ENCODE measurements at regions not wholly inside any gene's neighbourhood (a gene's known extent, or its start where the extent isn't known, plus 50 kb on each side); places are given as distances from the start of the nearest gene placed in this dataset.

DNA sequence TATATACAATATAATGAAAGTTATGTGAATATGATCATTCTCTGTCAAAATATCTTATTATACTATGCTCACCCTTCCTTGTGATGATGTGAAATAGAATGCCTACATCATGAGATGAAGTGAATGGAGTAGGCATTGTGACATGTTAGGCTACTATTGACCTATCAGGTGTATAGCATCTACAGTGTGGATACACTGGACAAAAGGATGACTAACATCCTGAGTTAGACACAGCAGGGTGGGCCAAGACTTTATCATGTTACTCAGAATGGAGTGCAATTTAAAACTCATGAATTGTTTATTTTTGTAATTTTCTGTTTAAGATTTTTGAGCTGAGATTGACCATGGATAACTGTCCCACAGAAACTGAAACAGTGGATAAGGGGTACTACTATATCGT lies 53.4 kb upstream of the NAV3 start:
- no peak for DNase-seq (ENCODE audit: low spot score)

DNA sequence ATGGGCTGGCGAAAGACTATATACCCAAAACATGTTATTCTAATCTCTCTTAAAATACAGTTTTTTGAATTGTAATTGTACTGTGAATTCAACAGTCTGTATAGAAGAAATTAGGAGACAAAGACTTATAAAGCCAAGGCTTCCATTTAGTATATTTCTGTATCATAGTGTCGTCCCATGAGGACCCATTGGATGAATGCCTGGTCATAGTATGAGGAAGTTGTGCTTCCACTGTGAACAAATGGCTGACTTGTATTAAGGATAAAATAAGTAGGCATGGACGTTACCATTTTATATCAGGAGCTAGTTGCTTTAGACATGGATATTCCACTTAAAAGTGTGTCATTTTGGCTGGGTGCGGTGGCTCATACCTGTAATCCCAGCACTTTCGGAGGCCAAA lies 55.9 kb upstream of the NAV3 start:
- no peak for DNase-seq (ENCODE audit: low spot score)

DNA sequence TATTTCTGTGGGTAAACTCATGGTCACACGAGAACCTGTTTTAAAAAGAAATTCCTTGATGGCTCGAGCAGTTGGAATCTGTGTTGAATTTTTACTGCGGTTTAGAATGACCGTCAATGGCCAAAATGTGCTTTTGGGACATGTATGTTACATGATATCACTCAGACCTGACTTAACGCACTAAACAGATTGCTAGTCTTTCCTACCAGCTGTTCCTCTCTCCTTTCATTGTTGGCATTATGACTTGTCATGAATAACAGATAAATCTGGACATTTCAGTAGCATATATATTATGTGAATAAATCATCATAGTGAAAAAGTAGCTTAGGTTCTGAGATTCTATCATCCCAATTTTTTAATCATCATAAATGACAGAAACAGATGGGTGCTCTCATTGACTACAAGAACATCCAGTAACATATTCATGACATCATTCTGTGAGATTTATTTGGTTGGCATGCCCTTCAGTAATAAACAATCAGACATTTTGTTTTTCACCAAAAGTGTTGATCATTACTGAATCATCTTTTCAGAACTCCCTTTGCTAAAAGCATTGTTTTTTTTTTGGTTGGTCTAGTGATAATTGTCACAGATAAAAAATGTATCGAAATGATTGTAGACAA lies 57.9 kb upstream of the NAV3 start:
- no peak for DNase-seq (ENCODE audit: low spot score)

DNA sequence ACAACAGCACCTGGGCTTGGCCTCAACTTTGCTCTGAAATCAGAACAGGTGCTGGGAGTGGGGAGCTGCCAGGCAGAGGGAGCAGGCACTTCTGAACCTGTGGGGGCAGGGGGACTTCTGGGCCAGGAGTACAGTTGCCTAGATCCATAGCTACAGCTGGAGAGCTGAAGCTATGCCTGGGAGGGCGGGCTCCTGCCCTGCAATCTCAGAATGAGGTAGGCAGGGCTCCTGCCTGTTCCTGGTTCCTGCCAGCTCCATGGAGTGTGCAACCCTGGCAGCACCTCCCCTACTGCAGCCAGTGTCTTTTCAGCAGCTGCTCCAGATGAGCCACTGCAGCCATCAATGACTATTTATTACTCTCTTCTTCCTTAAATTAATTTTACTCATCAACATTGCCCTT lies 62.1 kb upstream of the NAV3 start:
- no peak for DNase-seq (ENCODE audit: low spot score)

DNA sequence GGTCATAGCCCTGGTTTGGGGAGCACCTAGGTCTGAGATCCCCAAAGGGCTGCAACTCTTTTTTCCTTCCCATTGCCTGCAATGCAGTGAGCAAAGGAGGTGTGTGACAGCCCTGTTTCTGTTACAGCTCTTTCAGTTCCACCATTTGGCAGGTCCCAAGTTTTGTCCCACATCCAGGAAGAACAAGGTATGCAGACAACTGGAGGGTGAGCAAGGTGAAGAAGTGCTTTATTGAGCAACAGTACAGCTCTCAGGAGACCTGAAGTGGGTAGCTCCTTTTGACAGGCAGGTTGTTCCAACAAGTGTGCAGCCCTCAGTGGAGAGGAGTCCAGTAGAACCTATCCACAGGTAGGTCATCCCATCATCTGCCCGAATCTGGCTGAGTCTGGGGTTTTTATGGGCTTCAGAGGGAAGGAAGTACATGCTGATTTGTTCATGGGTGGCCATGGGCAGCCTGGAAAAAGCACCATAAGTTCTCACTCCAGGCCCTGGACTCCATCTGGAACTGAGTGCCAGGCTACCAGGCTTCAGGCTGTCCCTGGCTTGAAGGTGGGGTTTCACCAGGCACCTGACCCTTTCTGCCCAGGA lies 62.8 kb upstream of the NAV3 start:
- DNase-seq (ENCODE audit: low spot score), result no peak

DNA sequence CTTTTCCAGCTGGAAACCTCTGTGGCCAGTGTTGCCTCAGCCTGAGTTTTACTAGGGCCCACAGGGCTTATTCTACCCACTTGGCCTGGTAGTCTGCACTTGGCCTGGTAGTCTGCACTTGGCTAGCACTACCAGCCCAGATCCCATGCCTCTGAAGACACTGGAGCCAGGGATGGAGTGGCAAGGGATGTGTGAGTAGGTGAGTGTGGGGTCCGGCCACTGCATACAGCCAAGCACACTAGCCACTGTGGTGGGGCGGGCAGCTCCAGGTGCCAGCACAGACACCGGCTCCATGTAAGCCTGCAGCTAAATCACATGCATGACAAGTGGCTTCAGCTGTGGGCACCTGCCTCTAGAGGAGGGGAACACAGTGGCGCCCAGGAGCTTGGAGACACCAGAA lies 63.4 kb upstream of the NAV3 start:
- DNase-seq (ENCODE audit: low spot score), result no peak

DNA sequence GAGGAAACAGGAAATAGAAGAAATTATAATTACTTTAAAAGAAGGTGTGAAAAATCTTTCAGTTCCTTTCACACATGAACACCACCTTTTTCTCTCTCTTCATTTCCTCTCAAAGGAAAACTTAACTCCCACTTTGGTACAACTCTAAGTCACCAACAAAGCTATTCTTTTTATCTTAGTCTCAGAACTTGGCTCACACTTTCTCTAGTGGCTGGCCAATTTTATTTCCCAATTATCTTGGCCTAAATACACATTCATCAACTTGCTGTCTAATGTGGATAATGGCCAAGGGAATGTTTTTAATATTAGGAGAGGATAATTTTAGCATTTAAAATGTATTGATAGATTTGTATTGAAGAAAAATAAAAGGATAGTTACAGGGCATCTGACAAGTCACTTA lies 64.5 kb upstream of the NAV3 start:
- no peak for DNase-seq (ENCODE audit: low spot score)

DNA sequence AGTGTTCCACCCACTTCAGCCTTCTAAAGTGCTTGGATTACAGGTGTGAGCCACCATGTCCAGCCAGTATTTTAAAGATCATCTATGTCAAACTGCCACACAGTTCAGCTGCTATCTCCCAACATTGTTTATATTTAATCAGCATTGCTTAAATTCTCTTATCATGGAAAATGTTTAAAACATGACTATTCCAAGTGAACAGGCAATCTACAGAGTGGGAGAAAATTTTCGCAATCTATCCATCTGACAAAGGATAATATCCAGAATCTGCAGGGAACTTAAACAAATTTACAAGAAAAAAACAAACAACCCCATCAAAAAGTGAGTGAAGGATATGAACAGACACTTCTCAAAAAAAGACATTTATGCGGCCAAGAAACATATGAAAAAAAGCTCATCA lies 69.4 kb upstream of the NAV3 start:
- DNase-seq (ENCODE audit: low spot score), result no peak

DNA sequence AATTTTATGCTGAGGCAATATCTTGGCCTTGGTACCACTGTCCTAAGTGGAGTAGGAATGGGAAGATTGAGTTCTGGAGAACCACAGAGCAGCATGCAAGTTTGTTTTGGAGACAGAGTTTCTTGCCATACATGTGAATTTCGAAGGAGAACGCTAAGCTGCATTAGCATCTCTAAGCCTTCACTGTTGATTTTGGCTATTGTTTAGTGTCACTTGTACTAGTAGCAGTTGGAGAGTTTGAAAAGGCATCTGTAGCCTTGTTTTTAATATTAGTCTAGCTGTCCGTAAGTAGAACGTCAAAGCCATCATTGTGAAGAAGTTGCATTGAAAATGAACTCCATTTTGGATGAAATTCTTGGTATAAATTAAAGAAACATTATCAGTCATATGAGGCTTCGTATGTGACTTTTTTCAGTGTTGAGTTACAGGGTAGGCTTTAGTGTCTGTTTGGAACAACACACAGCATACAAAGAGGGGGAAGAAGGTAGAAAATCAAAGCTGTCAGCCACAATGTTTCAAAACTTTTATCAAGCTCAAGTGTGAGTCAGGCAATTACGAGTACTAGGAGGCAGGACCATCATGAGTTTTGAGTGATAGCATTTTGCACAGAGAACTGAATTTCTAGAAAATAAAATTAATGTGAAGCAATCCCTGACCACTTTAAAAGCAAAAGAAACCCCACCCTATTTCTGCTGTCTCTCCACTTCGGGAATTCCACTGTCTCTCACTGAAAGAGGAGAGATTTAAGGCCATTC lies 70.2 kb upstream of the NAV3 start:
- DNase-seq (ENCODE audit: low spot score), result no peak

DNA sequence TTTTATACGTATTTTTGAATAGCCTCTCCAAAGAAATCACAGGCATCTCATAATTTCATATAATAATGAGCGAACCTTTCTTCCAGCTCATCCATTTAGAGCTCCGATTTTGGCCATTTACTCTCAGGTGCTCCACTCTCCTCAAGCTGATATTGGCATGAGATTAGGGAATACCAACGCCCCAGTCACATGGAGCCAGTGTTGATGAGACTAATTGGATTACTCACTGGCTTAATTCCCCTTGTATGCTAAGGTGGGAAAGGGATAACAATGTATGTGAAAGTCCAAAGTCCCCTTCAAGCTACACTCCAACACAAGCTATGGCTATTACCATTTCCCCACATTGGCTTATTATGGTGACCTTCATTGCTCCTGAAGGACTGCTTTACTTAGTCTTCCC lies 76.6 kb upstream of the NAV3 start:
- DNase-seq (ENCODE audit: low spot score), result no peak

DNA sequence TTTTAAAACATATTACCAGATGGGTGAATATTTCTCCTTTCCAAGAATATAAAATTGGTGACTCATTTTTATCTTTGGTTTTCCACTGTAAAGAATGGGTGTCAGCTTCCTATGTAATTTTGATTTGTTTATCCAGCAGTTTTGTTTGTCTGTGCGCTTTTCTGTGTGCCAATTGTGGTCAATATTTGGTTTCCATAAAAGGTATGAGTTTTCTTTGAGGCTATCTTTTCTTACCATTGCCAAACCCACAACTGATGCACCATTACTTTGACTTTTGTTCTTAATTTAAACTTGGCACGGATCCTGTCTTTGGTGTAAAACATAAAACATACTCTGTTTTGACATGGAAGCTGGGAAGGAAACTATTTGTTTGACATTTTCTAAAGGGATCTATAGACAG lies 78.8 kb upstream of the NAV3 start:
- DNase-seq (ENCODE audit: low spot score), result no peak

DNA sequence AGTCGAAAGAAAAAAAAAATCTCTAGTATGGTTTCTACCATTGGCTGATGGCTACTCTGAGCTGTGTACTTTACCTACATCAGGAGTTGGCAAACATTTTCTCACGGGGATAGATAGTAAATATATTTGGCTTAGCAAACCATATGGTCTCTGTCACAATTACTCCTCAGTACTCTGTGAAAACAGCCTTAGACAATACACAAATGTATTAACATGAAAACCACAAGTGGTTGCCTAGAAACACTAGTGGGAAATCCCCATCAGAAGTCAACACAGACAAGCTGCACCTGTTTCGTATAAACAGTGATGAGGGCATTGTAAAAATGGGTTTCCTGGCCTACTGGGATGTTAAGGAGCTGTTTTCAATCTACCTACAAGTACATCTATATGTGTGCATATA lies 84.6 kb upstream of the NAV3 start:
- DNase-seq (ENCODE audit: low spot score), result no peak

DNA sequence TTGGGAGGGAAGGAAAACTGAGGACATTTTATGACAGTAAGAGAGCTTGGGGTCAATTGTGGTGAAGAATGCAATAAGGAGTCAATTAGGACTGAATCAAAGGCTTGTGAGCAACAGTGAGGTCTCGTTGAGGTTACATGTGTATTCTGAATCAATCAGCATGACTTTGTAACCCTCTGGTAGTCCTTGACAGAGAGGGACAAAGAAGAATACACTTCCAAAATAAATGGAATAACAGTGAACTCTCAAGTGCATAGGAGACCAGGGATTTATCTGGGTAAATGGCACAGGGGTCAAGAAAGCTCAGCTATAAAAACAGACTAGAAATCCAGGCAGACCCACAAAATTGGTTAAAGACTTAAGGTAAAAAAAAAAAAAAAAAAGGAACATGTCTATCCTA lies 85.1 kb upstream of the NAV3 start:
- no peak for DNase-seq (ENCODE audit: low spot score)

DNA sequence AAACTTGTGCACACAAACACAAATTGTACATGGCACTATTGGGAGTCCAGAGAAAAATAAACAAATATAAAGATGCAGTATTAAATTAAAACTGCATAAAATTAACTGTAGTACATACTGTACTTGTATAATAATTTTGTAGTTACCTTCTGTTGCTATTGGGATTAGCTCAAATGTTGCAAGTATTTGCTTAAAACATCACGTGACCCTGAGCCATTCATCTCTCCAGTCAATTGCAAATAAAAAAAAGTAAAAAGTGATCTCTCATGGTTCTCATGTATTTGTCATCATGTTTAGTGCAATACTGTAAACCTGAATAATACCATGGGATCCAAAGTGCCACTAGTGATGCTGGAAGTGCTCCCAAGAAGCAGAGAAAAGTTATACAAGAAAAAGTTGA lies 88.1 kb upstream of the NAV3 start:
- DNase-seq (ENCODE audit: low spot score), result no peak

DNA sequence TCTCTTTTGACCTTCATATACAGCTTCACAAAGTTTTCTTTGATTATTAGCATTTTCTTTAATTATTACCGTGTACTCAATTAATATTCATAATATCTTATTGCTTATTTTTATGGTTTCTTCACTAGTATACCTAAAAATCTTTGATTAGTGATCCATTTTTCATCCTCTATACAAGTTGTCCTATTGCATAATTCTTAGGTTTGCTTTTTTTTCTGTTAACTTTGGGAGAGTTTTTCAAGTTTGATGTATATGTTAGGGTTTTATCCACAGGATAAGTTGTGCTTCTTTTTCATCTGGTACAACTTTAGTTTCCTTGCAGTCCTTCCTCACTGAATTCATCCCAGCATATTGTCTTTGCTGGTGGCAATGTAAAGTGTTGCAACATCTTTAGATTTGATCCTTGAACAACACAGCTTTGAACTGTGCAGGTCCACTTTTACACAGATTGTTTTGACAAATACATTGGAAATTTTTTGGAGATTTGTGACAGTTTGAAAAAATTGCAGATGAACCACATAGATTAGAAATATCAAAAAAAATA lies 88.6 kb upstream of the NAV3 start:
- no peak for DNase-seq (ENCODE audit: low spot score)

DNA sequence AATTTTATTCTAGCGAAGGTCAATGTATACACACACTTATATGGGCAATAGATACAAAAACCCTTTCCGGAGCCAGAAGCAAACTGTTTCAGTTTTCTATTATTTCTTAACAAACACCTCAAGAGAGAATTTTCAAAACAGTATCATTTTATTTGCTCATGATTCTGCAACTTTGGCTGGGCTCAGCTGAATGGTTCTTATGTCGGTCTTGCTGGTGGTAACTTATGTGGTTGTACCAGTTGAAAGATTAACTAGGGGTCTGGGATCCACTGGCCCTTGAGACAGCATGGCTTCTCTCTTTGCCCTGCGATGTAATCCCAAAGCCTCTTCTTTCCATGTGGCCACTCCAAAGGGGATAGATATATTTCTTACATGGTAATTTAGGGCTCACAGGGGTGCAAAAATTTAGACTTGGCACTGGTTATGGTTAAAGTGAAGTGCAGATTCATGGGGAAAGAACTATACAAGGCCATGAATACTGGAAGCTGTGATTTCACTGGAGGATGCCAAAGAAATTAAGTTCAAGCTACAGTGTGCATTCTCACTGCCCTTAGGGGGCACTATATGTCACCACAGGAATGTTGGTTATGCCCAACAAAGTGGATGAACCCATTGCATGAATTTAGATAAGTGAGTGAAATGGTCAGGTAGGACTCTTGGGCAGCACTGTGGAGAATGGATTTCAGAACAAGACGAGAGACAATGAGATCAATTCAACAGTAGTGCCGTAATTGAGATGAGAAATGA lies 94.3 kb upstream of the NAV3 start:
- DNase-seq (ENCODE audit: low spot score), result no peak

DNA sequence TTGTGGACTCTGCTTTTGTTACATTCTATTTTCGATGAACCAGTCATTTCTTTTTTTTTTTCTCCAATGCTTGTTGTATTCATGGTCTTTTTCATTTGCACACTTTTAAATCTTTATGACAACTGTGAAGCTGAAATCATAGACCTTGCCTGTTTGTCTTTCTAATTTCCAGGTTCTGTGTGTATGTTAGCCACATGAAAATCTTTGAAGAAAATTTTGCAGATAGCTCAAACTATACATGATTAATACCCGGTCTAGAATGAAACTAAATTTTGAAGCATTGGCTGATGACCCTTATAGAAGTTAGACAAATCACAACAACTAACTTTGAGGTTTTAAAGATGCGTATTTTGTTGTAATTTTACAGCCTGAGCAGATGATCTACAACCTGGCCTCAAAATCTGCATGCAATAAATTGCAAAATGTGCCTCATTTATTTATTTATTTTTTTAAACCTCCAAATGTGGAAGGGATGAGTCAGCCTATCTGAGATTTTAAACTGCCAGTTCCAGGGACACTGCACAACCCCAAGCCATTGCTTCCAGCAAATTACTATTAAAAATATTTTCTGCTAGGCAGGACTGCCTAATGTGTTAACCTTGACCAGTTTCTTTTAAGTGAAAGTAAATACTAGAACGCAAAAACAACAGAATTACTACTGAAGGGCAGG lies 96.3 kb upstream of the NAV3 start:
- DNase-seq (ENCODE audit: low spot score), result no peak

DNA sequence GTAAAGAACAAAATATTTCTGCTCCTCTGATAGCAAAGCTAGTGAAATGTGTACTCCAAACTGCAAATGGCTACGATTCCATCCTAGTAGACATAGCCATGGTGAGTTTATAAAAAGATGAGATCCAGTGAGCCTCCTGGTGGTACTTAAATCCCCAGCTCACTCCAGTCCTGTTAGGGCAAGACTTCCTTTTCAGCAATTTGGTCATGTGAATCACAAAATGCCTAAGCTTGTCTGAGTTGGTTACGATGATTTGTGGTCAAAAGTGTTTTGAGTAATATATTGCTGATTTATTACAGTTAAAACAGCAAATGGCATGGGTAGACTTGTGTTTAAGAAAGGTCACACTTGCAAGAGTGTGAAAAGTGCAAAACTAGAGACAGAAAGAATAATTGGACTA lies 102.7 kb upstream of the NAV3 start:
- DNase-seq (ENCODE audit: low spot score), result no peak

DNA sequence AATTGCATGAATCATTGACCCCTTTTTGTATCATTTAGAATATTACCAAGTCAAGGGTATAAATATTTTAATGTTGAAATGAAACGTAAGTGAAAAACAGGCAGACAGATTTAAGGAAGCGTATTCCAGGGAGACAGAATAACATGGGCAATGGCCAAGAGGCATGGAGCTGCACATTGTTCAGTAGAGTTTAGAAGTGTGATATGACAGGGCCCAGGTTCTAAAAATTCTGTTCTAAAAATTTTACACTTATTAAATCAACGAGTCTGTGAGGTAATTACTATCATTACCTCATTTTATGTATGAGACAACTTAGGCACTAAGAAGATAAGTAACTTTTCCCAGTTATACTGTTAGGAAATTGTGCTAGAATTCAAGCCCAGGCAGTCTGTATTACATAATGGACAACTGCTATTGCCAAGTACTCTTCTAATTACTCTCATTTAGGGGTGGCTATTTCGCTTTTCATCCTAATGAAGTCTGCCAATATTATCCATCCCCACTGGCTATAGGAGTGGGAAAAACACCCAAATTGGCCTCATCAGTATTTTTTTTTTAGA lies 103.2 kb upstream of the NAV3 start:
- DNase-seq (ENCODE audit: low spot score), result no peak

DNA sequence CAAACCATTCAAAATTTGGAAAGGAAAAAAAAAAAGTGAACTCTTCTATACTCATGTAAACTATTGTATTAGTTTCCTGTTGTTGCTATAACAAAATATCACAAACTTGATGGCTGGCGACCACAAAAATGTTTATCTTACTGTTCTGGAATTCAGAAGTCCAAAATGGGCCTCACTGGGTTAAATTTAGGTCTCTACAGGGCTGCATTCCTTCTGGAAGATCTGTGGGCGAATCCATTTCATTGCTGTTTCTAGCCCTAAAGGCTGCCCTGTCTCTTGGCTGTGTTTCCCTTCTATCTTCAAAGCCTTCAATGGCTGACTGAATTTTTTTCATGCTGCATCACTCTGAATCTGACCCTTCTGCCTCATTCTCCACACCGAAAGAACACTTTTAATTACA lies 105.1 kb upstream of the NAV3 start:
- DNase-seq (ENCODE audit: low spot score), result no peak

DNA sequence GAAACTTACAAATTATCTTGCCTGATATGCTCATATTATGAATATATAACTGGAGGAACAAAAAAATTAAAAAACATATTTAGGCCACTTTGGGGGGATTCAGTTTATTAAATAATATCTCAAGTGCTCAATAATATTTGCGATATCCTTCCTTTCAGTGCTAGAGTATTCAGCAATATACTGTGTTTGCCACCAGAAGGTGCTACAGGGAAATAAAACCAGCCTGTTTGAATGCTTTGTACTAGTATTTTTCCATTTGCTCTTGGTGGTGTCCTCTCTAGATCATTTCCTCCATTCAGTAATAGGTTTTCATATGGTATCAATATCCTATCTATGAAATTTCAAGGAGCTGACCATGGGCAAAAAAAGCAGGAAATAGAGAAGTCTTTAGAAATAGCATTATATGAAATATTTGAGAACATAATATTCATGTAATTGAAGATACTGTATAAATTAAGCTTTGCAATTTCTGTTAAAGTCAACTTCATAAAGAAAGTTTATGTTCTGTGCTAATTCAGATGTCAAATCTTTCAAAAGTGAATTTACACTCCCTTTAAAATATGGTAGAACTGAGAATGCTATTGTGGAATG lies 106.2 kb upstream of the NAV3 start:
- DNase-seq (ENCODE audit: low spot score), result peak; percentile 6

DNA sequence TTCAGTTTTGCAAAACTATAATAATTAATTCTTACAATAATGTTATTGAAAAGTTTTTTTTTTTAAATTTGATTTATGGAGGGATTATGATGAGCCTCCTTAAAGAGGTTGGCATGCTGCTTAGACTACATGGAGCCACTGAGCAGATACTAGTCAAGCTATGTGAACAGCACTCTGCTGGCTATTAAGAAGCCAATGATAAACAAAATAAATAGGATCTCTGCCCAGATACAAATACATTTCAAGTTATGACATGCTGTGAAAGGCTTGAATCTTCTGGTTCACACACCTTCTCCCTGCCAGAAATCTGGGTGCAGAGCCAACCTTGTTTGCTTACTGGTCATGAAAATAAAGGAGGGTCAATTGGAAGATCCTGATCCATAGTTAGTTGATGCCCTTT lies 107.4 kb upstream of the NAV3 start:
- no peak for DNase-seq (ENCODE audit: low spot score)

Data from HuH-7 (cell line).